Endothelial cell (in vitro differentiated cells): ENCODE measurements at regions not wholly inside any gene's neighbourhood (a gene's known extent, or its start where the extent isn't known, plus 50 kb on each side); places are given as distances from the start of the nearest gene placed in this dataset.

ENCODE experiments used
- DNase-seq: peaks from one replicate; pipeline ENCODE4 v3.0.0; 2021; ENCODE audit warnings: low spot score
- H3K27ac Mint-ChIP-seq: one replicate; pipeline ENCODE4 v1.8.0; 2021; ENCODE audit warnings: mixed read lengths, inconsistent platforms; ENCODE audit not compliant: unreplicated experiment
- H3K27me3 Mint-ChIP-seq: one replicate; pipeline ENCODE4 v1.8.0; 2021; ENCODE audit warnings: mild to moderate bottlenecking, moderate library complexity, mixed read lengths, inconsistent platforms; ENCODE audit not compliant: unreplicated experiment
- H3K36me3 Mint-ChIP-seq: one replicate; pipeline ENCODE4 v1.8.0; 2021; ENCODE audit warnings: mild to moderate bottlenecking, low read depth, mixed read lengths, inconsistent platforms; ENCODE audit not compliant: unreplicated experiment
- H3K4me1 Mint-ChIP-seq: one replicate; pipeline ENCODE4 v1.8.0; 2021; ENCODE audit warnings: mild to moderate bottlenecking, mixed read lengths, inconsistent platforms; ENCODE audit not compliant: unreplicated experiment
- H3K4me3 Mint-ChIP-seq: one replicate; pipeline ENCODE4 v1.8.0; 2021; ENCODE audit warnings: mild to moderate bottlenecking, mixed read lengths, inconsistent platforms; ENCODE audit not compliant: unreplicated experiment
- H3K9me3 Mint-ChIP-seq: one replicate; pipeline ENCODE4 v1.8.0; 2021; ENCODE audit warnings: mixed read lengths, inconsistent platforms; ENCODE audit not compliant: unreplicated experiment
- TF ChIP-seq, protein P1 (sequence below): fragments of 200-600 bp; sonication (generic); IDR thresholded peaks from one replicate; pipeline ENCODE4 v1.5.0; 2021; ENCODE audit warnings: antibody characterized with exemption; ENCODE audit not compliant: unreplicated experiment

DNA sequence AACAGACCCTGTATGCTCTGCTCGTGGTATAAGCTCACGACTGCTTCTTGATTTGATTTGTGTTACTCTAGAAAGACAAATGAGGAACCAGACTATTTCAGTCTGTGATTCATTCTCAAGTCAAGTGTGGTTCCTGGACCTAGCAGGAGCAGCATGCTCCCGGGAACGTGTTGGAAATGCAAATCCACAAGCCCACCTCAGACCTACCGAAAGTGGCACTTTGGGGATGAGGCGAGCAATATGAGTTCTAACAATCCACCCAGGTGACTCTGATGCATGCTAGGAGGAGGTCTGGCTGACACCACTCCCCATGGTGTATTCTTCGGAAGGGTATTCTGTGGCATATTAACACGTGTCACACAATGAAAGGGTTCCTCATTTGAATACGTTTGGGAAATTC, 59.5 kb upstream of the TMX1 start:
- no peaks in the 10 kb centered on the region for H3K9me3 Mint-ChIP-seq
- H3K27me3 Mint-ChIP-seq, result no peaks in the 10 kb centered on the region
- H3K36me3 Mint-ChIP-seq, result no peaks in the 10 kb centered on the region
- no peak overlapping the region for H3K27ac Mint-ChIP-seq
- no peak overlapping the region for H3K4me3 Mint-ChIP-seq
- no peak for DNase-seq
- TF ChIP-seq, protein P1, sequence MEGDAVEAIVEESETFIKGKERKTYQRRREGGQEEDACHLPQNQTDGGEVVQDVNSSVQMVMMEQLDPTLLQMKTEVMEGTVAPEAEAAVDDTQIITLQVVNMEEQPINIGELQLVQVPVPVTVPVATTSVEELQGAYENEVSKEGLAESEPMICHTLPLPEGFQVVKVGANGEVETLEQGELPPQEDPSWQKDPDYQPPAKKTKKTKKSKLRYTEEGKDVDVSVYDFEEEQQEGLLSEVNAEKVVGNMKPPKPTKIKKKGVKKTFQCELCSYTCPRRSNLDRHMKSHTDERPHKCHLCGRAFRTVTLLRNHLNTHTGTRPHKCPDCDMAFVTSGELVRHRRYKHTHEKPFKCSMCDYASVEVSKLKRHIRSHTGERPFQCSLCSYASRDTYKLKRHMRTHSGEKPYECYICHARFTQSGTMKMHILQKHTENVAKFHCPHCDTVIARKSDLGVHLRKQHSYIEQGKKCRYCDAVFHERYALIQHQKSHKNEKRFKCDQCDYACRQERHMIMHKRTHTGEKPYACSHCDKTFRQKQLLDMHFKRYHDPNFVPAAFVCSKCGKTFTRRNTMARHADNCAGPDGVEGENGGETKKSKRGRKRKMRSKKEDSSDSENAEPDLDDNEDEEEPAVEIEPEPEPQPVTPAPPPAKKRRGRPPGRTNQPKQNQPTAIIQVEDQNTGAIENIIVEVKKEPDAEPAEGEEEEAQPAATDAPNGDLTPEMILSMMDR, result no peak
- H3K4me1 Mint-ChIP-seq, result no peaks in the 10 kb centered on the region

DNA sequence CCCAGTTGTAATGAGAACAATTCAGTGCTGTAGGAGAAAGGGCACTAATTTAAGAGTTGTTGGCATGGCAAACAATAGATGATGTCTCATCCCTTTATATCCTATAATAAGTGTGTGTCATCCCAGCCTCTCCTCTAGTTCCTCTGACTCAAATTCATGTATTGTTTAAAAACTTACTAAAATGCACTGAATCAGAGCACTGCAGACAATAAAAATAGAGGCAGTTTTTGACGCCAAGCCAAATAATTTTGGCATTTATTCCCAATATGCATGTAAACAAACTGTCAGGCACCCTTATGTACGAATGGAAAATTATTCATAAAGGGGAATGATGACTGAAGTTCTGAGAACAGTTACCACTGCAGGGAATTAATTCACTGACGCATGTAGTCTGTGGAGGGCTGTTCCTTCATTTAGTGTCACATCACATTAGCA, 57.9 kb upstream of the TMX1 start:
- no peak overlapping the region for H3K4me3 Mint-ChIP-seq
- no peak overlapping the region for H3K27ac Mint-ChIP-seq
- DNase-seq, result no peak
- H3K27me3 Mint-ChIP-seq, result no peaks in the 10 kb centered on the region
- H3K36me3 Mint-ChIP-seq, result no peaks in the 10 kb centered on the region
- no peaks in the 10 kb centered on the region for H3K9me3 Mint-ChIP-seq
- no peaks in the 10 kb centered on the region for H3K4me1 Mint-ChIP-seq
- TF ChIP-seq, protein P1, result no peak

DNA sequence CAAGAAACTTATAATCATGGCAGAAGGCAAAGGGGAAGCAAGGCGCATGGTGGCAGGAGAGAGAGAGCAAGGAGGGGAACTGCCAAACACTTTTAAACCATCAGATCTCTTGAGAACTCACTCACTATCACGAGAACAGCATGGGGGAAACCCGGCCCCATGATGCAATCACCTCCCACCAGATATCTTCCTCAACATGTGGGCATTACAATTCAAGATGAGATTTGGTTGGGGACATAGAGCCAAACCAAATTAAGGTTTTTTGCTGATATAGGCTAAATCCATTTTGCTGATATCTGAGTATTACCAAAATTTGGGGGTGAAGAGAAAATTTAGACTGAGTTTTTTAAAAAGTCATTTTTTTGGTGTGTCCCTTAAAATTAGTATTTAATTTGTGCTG, 54.9 kb upstream of the TMX1 start:
- Mint-ChIP-seq H3K36me3 (no peaks in the 10 kb centered on the region), H3K27ac (no peak overlapping the region), H3K4me1 (no peaks in the 10 kb centered on the region), H3K4me3 (no peak overlapping the region), H3K27me3 (no peaks in the 10 kb centered on the region), H3K9me3 (no peaks in the 10 kb centered on the region)
- TF ChIP-seq, protein P1, result no peak
- DNase-seq, result no peak

DNA sequence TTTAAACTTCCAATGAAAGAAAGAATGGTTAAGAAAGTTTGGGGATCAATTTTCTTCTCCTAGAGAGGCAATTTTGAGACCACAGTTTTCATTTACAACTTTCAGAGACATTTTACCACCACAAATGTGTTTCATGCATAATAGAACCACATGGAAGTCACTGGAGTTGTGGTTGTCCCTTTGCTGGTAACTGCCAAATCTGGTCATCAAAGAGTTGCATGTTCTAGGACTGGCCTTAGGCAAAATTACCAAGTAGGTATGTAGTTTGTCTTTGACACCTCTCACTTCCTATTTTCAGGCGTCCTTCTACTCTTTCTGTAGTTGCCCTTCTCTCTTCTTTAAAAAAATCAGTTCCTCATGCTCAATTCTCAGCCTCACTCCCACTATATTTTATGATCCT, 54.3 kb upstream of the TMX1 start:
- Mint-ChIP-seq H3K27ac (no peak overlapping the region), H3K4me3 (no peak overlapping the region), H3K36me3 (no peaks in the 10 kb centered on the region), H3K27me3 (no peaks in the 10 kb centered on the region), H3K9me3 (no peaks in the 10 kb centered on the region), H3K4me1 (no peaks in the 10 kb centered on the region)
- TF ChIP-seq, protein P1, result no peak
- DNase-seq, result no peak

DNA sequence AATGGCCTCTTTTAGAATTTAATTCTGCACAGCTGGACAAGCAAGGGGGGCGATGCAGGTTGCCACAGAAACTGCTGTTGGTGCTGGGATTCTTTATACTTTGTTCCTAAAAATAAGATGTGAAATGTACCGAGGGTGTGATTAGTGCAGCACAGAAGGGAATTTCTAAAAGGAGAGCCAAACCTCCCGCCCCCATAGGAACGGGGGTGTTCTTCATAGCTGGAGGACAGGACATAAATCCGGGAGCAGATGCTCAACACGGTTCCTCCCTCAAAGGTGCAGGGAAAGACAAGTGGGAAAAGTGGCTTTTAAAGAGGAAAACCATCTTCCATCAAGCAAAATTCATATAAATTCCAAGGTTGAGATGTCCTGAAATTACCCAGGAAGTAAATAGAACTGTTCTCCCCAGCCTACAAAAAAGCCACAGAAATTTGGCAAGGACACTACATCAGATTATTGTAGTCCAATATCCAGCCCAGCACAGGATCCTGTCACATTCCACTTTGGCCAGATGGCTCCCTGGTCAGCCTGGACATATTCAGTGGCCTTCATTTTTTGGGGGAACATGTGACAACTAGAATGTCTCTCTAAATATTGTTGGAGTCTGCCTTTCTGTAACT, 51.4 kb upstream of the TMX1 start:
- Mint-ChIP-seq H3K27ac (no peak overlapping the region), H3K27me3 (no peaks in the 10 kb centered on the region), H3K4me3 (no peak overlapping the region), H3K9me3 (no peaks in the 10 kb centered on the region), H3K4me1 (no peaks in the 10 kb centered on the region), H3K36me3 (no peaks in the 10 kb centered on the region)
- no peak for DNase-seq
- TF ChIP-seq, protein P1, result no peak
